ENCODE measurements at regions not wholly inside any gene's neighbourhood (a gene's known extent, or its start where the extent isn't known, plus 50 kb on each side); places are given as distances from the start of the nearest gene placed in this dataset.

DNA sequence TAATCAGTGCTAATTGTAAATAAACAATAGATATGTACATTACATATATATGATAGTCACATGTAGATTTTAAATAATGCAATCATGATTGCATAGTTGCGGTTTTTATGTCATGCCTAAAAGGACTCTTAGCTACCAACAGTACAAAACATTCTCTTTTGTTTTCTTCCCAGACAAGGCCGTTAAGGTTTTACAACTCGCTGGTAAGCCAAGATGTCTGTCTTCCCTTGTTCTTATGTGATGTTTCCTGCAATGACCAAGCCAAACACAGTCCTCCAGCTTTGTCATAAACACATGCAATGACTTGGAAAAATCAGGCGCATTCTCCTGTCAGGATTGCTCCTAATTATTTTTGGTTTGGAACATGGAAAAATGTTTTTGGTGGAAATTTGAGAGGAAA lies 192.3 kb upstream of the GLI3 start:
- TF ChIP-seq CTCF (IDR thresholded peaks at IDR 0.05; ENCODE audit: insufficient read depth, low read depth, low read length) (no peak), EZH2 (IDR thresholded peaks at IDR 0.05; ENCODE audit: insufficient read depth, low read length) (no peak)

All from astrocyte (in vitro differentiated cells and primary cell).